ENCODE measurements at regions not wholly inside any gene's neighbourhood (a gene's known extent, or its start where the extent isn't known, plus 50 kb on each side); places are given as distances from the start of the nearest gene placed in this dataset.

DNA sequence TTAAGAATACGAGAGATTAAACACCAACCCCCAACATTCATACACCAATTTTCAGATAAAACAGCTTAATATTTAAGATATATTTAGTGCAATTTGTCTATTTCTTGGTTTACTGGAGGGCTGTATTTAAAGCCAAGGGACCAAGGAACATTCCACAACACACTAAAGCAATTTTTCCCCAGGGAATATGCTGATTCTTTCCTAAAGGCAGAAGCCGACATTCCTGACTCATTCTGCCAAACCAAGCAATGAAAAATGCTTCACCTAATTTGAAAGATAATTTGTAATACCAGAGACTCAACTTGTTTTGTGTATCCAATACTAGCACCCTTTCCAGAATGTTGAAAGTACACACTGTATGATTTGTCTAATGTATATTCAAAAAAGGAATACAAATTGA, 1267.6 kb upstream of the PIK3C3 start:
- TF ChIP-seq, protein P1, sequence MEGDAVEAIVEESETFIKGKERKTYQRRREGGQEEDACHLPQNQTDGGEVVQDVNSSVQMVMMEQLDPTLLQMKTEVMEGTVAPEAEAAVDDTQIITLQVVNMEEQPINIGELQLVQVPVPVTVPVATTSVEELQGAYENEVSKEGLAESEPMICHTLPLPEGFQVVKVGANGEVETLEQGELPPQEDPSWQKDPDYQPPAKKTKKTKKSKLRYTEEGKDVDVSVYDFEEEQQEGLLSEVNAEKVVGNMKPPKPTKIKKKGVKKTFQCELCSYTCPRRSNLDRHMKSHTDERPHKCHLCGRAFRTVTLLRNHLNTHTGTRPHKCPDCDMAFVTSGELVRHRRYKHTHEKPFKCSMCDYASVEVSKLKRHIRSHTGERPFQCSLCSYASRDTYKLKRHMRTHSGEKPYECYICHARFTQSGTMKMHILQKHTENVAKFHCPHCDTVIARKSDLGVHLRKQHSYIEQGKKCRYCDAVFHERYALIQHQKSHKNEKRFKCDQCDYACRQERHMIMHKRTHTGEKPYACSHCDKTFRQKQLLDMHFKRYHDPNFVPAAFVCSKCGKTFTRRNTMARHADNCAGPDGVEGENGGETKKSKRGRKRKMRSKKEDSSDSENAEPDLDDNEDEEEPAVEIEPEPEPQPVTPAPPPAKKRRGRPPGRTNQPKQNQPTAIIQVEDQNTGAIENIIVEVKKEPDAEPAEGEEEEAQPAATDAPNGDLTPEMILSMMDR (conservative IDR thresholded peaks at IDR 0.05): no peak
- H3K27ac ChIP-seq: no peak overlapping the region

DNA sequence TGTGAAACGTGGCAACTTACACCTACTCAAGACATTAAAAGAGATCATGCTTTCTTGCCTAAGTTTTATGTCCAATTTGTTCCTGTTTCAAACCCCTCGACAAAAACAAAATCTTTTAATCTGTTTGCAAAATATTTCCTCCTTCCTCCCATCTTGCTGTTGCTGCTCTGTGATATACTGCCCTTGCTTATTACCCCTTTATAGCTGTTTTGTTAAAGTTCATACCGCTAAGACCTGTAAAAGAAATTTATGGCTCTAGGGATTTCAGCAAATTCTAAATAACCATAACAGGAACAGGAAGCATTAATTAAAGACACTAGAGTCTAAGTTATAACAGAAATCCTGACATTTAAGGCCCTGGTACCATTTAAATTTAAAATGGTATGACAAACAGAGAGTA, 1268.2 kb upstream of the PIK3C3 start:
- no peak overlapping the region for H3K27ac ChIP-seq
- TF ChIP-seq, protein P1 (conservative IDR thresholded peaks at IDR 0.05): no peak

DNA sequence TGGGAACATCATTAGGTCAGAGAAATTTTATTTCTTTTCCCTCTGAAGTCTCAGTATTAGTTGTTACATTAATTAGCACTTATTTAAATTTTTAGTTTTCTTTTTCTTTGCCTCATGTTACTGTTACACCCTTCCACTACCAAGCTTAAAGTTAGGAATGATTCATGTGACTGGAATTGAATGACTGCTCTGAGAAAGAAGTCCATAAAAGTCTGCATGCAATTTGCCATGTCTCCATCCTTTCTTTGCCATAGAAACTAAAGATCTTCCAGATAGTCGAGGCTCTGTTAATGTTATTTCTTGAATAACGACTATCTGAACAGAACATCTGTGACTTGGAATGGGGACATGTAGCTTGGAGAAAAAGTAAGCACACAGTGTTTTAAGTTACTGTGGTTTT, 1269.8 kb upstream of the PIK3C3 start:
- TF ChIP-seq, protein P1 (conservative IDR thresholded peaks at IDR 0.05): no peak
- no peak overlapping the region for H3K27ac ChIP-seq

DNA sequence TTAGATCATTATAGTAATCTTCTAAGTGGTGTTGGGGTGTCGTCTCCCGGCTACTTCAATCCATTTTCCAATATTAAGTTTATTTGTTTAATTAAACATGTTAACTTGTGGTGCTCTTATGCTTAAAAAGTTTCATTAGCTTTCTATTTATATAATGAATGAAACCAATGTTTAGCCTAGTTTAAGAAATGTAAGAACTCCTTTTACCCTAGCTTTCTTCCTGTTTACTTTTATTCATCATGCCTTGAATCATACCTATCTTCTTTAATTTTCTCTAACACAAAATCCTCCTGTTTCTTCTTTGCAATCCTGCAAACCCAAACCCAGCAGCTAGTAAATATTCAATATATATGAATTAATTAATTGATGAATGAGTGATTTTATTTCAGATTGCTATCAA, 1276.7 kb upstream of the PIK3C3 start:
- H3K27ac ChIP-seq: no peak overlapping the region
- TF ChIP-seq, protein P1 (conservative IDR thresholded peaks at IDR 0.05): no peak

DNA sequence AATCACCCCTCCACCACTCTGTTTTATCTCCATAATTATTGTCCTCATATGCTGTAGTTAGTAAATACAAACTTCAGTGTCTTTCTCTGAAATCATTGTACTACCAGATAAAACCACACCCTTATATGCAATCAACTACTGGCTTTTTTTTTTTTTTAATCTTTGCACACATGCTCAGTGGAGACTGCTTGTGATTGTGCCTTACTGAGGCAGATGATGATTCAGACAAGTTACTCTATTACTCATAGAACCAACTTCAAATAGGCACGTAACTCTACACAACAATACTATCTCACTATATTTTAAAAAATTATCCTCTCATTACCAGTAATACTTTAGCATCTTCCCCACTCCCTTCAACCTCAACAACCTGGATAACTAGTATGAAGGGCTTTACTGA, 1278.4 kb upstream of the PIK3C3 start:
- TF ChIP-seq, protein P1 (conservative IDR thresholded peaks at IDR 0.05): no peak
- no peak overlapping the region for H3K27ac ChIP-seq

DNA sequence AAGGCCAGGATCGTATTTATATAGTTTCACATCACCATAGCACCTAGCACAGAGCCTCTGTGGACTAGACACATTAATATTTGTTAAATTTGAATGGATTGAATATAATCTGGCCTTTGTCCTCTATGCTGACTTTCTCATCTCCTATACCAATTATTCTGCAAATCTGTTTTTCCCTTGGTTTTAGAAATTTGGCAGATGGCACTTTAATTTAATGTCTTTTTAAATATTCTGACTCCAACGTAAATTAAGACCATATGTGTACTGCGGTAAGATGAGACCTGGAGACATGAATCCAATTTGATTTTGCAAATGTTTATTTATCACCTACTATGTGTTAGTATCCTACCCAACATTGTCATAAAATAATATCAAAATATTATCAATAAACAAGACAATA, 1281.9 kb upstream of the PIK3C3 start:
- TF ChIP-seq, protein P1 (conservative IDR thresholded peaks at IDR 0.05): no peak
- H3K27ac ChIP-seq: no peak overlapping the region

DNA sequence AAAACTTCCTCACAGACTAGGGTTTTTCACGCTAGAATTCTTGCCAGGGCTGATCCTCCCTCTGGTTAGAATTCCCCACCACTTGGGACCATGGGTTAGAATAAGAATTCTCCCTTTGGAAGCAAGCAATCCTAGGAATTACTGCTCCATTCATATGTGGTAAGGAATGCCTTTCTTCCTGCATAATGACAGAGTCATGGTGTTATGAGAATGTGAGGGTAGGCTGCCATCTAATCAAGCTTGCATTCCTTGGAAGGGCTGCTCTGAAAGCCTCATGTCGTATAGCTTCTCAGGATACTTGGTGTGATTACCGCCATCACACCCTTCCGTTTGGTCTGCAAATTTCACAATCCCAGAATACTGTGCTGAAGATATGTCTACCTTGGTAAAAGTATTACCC, 1282.4 kb upstream of the PIK3C3 start:
- TF ChIP-seq, protein P1 (conservative IDR thresholded peaks at IDR 0.05): no peak
- H3K27ac ChIP-seq: no peak overlapping the region

Measured in VCaP (cell line).